ENCODE measurements at regions not wholly inside any gene's neighbourhood (a gene's known extent, or its start where the extent isn't known, plus 50 kb on each side); places are given as distances from the start of the nearest gene placed in this dataset.
"Not testable (repeated sequence)": the region's sequence is repeated elsewhere in the genome, so short reads cannot be mapped to it uniquely, and the experiment has no call there.

DNA sequence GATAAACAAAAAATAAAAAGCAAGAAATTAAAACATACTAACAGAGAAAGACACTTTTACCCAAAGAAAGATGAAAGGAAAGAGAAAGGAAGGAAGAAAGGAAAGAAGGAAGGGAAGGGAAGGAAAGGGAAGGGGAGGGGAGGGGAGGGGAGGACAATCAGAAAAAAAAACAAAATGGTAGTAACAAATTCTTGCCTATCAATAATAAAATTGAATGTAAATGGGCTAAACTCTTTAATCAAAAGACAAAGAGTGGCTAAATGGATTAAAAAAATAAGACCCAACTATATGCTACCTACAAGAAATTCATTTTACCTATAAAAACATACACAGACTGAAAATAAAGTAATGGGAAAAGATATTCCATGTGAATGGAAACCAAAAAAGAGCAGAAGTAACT is 372.9 kb upstream of the NFIA start:
- DNase-seq = no peak

DNA sequence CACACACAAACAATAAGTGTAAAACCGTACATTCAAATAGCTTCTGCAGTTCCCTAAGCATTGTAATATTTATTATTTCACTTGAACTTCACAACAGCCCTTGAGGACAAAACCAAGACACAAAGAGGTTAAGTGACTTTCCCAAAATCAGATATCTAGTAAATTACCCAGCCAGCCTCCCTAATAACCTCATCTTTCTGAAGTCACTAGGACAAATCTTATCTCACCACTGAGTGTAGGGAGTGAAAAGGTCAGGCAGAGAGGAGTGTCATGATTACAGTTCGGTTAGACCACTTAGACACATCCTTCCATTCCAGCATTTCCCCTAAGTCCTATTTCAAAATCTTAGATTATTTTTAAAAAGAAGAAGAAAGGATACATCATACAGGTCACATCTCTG is 377.3 kb upstream of the NFIA start:
- DNase-seq = no peak

DNA sequence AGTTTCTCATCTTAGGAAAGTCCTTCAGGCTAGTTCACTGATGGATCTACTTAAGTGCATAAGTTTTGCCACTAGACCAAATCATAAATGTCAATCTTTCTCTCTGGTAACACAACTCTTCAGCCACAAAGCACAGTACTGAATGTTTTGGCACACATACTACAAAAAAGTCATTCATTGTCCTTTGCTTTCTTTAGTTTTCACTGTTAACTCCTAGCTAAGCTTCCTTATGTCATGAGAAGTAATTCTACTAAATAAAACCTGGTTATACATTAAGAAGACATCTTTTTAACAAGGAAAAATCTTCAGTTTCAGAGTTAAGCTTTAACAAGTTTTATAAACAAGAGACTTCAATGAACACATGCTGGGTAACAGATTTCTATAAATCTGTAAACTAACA is 379.2 kb upstream of the NFIA start:
- no peak for DNase-seq

DNA sequence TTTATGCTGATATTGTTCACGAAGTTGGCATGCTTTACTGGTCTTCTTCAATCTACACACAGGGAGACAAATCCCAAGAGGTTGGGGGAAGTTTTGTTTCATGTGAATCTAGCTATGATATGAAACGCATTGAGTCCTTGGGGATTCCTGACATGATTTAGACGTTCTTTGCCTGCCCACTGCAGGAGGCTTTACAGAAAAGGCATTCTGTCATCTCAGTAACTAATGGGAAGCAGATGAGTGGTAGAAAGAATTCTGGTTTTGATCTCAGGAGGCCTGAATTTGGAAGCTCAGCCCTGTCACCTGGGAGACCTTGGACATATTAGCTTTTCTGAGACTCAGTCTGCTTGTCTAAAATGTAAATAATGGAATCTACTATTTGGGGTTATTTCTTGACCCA is 383.0 kb upstream of the NFIA start:
- no peak for DNase-seq

DNA sequence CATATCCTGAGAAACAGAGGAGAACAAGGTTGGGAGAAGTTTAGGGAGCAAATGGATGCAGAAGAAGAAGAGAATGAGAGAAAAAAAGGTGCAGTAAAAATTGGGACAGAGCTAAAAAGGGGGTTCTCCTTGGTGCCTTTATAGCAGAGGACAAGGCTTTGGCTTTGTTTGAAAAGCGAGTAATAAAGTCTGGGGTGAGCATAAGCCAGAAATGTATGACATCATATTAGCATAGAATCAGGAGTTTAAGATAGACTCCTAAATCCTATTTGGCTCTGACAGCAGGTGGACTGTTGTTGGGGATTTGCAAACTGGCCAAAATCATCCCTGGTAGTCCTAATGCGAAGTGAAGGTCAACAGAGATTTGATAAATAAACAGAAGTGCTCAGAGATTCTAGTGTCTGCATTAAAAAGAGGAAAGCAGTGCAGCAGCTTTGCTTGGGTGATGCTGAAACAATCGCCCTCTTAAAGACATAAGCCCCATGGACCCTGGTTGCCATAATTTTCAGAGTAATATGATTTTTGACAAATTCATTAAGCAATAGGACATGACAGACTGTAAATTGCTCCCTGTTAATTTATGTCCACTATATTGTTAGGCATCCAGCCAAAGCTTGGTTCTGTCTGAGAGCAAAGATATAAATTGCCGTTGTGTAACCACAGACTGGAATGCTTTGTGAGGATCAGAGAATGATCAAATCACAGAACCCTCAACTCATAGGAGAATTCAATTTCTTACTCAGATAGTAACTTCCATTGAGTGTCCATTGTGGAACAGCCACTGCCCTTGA is 385.0 kb upstream of the NFIA start:
- DNase-seq = no peak

DNA sequence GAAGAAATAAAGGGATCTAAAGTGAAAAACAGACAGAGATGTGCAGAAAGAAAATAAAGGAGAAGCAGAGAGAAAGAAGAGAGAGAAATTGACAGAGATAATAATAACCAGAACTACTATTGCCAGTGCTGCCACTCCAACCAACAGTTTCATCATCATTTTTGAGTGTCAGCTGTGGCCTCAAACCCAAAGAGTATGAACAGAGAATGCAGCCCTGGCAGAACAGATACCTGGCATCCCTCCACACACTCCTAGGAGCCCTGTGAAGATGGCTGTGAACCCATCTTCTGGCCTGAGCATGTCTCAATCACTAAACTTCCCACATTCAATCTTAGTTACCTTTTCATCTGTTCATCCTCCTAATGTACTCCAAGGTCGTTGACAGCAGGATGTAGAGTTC is 385.8 kb upstream of the NFIA start:
- no peak for DNase-seq

DNA sequence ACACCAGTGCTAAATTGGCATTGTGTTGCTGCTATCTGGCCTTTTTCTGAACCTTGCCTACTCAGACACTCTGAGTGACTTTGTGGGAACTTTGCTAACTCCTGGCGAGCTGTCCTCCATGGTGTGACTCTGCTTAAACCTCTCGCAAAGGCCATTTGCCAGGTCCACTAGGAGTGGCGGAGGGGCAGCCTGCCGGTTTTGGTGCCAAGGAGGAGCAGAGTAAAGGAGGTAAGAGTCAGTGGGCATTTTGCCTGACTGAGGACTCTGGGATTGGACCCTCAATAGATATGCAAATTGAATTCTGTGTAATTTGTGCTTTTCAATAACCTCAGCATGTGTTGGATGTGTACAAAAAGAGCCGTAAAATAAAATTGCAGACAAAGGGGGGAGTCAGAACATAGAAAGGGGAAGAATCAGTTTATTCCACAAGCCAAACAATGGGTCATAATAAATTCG is 386.6 kb upstream of the NFIA start:
- DNase-seq = no peak

DNA sequence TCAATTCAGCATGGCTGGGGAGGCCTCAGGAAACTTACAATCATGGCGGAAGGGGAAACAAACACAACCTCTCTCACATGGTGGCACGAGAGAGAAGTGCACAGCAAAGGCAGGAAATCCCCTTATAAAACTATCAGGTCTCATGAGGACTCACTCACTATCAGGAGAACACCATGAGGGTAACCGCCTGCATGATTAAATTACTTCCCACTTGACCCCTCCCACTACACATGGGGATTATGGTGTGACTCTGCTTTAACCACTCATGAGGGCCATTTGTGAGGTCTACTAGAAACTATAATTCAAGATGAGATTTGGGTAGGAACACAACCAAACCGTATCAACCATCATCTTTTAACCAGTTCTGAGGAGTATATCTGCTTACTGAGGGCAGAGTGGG is 387.4 kb upstream of the NFIA start:
- DNase-seq = no peak

DNA sequence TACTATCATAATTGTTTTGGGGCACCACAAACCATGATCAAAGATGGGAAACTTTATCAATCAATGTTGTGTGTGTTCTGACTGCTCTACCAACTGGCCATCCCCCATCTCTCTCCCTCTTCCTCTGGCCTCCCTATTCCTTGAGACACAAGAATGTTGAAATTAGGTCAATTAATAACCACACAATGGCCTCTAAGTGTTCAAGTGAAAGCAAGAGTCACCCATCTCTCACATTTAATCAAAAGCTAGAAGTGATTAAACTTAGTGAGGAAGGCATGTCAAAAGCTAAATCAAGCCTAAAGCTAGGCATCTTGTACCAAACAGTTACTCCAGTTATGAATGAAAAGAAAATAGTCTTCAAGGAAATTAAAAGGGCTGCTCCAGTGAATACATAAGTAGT is 390.3 kb upstream of the NFIA start:
- DNase-seq = no peak

DNA sequence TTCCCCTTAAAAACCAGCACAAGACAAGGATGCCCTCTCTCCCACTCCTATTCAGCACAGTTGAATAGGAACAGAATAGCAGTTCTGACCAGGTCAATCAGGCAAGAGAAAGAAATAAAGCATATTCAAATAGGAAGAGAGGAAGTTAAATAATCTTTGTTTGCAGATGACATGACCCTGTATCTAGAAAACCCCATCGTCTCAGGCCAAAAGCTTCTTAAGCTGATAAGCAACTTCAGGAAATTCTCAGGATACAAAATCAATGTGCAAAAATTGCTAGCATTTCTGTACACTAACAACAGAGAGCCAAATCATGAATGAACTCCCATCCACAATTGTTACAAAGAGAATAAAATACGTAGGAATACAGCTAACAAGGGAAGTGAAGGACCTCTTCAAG is 394.1 kb upstream of the NFIA start:
- DNase-seq = not testable (repeated sequence)

DNA sequence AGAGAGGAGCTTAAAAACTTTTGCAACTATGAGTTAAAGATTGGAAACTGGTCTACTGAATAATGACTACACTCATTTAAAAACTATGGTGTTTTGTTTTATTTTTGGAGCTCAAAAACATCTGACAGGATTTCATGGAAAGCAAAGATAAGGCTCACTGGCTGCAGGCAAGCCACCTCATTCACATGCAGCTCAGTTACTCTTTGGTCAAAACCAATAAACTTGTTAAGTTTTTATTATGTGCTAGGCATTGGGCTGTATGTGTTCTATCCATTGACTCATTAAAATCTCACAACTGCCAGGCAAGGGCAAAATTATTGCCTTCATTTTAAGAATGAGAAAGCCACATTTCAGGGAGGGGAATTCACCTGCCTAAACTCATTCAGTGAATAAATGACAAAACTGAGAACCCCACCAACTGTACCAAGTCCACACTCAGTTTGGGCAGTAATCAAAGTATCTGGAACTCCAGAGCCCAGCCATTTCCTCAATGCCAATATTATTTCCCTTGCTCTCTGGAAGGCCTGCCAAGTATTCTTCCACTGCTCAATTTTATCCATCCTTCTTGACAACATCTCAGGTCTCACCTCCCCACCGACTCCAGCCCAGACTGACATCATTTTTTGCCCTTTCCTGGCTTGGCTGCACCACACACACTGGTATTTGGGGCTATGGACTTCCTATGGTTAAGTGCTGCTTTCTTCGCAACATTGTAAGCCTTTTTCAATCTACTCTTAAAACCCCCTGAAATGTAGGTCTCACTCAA is 401.1 kb upstream of the NFIA start:
- no peak for DNase-seq

DNA sequence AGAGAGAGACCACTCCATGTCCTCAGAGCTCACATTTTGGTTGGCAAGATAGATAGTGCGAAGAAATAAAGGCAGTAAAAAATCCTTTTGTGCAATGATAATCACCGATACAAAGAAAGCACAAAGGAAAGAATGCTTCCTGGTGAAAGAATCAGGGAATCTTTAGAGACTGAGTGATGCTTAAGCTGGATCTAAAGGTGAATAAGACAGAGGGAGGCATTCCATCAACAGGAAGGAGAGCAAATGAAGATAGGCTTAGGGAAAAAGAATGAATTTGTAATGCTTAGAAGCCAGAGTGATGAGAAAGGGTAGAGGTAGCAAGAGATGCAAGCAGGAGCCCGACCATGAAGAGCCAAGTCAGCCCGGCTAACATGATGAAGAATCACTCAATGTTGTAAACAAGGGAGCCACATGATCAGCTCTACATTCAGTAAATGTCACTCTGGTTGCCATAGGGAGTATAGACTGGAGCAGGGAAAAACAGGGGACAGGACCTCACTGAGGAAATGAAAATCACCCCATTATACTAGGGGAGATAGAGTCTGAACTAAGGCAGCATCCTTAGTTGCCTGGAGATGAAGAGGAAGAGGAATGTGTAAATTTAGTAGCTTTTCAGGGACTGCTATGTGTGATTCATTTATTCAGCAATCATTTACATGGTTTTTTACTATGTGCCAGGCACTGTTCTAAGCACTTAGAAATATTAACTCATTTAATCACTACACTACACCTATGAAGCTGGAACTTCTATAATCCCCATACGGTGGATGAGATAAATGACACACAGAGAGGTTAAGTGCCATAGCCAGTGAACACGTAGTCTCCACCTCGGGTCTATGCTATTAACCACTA is 402.6 kb upstream of the NFIA start:
- no peak for DNase-seq

DNA sequence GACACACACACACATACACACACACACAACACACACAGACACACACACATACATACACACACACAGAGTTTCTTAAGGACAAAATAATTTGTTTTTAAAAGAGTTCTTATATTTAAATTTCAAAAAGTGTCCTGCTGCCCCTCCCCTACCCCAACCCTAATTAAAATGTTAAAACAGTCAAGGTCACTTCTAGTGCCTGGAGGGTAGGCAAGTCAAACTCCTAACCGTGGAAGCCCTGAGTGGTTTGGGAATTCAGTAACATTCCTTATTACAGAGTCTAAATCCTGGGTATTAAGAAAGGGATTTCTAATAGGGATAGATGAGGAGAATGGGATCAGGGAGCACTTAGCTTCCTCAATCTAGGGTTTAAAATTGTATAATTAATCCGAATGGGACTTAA is 403.6 kb upstream of the NFIA start:
- DNase-seq = no peak

DNA sequence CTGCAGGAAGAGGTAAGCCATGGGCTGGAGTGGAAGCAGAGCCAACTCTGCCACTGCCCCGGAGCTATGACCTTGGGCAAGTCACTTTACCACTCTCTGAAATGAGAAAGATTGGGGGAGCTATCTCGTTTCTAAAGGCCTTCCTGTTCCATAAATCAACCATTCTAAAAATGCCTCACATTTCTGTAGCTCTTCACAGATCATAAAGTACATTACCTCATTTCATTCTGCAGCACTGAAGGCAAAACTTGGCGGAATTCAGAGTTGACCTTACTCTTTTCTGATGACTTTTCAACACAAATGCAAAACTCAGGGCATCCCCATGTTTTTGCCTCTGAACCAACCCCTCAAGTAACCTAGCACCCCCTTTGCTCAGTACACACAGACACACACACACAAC is 404.0 kb upstream of the NFIA start:
- no peak for DNase-seq

DNA sequence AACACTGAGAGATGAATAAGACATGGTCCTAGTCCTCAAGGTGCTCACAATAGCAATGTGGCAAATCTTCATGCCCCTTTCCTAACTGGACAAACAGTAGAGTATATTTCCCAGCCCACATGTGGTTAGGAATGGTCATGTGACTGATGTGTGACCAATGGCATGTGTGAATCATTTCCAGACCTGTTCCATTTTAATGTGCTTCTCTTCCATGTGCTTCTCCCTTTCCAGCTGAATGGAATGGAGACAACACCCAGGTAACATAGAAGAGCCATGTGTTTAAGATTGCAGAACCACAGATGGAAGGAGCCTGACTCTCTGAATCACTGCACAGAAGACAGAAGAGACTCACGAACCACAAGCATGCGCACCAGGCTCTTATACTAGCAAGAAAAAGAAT is 409.9 kb upstream of the NFIA start:
- DNase-seq = no peak

DNA sequence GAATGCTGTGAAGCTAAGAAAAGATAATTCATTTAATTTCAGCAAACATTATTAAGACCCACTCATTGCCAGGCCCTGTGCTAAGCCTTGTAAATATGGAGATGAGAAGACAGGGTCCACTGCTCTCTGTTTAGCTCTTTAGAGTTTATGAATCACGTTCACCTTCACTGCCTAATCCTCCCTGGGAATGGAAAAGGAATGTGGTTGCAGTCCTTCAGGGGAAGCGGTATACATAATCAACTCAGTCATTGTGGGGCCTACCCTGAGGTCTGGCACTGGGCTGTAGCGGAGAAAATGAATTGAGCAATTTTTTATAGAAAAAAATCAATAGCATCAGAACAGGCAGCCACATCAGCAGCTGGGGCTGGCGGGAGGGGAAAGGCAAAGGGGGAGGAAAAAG is 412.1 kb upstream of the NFIA start:
- DNase-seq = no peak

DNA sequence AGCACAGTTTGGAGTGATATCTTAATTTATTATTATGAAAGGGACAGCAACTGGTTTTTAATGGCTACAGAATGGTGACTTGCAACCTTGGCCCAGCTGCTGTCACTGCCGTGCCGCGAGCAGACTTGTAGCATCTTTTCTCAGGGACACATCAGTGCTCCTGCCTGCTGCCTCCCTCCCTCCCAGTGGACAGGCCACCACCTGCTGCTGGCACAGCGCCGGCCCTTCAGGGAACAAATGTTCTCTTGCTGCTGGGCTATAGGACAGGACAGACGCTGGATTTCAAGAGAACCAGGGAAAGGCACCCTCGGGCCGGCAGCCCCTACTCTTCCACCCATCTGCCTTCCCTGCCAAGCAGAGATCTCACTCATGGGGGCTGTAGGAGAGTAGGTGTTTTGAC is 413.8 kb upstream of the NFIA start:
- no peak for DNase-seq

DNA sequence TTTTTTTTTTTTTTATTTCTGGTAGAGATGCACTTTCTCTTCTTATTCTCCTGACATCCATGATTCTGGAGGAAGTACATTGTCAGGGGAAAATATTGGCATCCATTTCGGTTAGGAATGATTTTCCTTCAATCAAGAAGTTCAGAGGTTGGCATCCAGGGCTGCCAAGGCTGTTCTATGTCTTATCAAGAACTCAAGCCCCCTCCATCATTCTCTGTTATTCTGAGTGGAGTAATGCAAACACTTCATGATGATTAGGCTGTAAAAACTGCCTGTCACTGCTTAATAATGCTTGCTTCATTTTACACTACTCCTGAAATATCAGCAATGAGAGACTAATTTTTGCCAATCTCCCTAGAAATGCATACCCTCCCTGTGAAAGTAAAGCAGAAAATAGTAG is 417.1 kb upstream of the NFIA start:
- DNase-seq = no peak

DNA sequence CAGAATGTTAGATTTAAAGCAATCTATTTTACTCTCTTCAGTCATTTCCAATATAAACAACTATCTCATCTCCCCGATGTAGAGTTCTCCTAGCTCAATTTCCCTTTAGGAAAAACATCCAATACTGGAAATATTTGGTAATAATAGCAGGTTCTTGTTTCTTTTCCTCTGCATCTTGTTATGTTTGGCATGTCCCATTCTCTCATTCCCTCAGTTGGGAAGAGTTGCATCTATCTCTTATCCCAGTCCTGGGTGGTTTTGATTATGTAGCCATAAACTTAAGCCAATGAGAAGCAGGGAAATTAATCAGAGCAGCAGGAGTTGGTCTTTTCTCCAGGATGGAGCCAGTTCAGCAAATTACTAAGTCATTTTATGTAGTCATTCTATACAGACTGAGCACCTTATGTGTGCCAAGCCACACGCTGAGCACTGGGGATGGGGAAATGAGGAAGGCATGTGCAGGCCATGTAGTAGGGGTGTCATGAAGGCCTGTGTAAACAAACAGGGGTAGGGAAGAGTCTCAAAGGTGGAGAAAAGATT is 418.2 kb upstream of the NFIA start:
- no peak for DNase-seq

DNA sequence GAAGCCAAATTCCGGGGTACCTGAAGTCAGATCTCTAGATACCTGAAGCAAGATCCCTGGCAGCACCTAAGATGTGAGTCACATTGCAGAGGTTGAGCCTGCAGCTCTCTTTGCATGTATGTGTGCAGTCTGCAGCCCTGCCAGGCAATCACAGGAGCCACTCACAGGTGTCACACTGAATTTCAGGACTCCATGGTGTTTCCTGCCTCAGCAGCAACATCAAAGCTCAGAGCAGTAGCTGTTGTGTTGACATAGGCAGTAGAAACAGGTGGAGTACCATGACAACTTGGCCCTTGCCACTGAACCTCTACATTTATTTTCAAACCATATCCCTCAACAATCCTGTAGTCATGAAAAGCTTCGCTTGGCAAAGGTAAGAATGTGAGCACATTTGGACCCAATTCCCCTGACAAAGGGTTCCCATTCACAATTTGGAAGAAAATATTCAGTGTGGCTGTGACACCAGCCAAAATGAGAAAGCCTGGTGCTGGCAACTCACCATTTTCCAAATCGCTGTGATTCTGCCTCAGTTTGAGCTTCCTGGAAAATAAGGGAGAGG is 419.8 kb upstream of the NFIA start:
- DNase-seq = no peak

DNA sequence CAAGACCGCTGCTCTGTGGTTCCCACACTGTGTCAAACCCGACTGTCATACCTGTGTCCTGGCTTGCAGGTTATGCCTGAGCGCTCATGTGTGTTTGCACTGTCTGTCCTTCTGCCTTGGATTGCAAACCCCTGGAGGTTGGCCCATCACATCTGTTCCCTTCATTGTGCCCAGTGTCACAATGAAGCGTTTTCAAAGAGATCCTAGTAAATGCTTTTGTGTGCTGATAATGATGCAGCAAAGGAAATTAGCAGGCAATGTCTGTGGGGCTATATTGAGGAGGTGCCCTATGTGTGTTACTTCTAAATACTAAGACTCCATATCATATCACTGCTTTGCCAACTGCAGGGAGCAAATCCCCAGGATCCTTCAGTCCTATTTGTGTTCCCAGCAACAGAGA is 424.4 kb upstream of the NFIA start:
- DNase-seq = no peak

DNA sequence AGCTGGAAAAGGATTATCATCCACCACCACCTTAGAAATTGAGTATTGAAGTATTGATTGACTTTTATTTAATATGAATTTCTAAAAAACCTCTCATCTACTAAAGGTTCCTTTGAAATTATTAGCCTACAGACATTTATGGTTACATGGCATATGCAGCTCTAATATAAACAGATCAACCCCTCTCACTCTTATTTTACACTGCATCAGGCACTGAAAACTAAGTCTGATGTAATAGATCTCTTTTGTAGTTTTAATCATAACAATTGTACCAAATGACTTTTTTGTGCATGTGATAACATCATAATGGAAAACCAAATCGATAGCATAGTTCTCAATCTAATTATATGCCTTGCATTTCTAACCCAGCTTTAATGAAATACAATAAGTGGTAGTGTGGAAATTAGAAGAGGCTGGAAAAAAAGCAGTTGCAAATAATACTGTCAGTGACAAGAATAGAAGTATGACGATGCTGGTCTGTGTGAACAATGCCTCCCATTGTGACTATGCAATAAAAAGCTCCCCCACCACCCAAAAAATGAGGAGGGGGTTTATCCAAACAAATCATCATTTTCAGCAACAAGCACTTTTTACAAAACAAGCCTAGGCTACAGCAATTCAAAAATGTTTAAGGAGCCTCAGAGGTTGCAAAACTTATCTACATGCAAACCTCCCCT is 426.5 kb upstream of the NFIA start:
- DNase-seq = no peak

Data from stimulated activated naive CD4-positive, alpha-beta T cell treated with Interleukin-2 at 50 U/mL for 16 hours (primary cell).